ENCODE measurements at regions not wholly inside any gene's neighbourhood (a gene's known extent, or its start where the extent isn't known, plus 50 kb on each side); places are given as distances from the start of the nearest gene placed in this dataset.

- Mint-ChIP-seq H3K9me3 (peaks cover 0 to 8% (median 0%) of the 10 kb centered on the region in 8 donors), H3K4me3 (no peak overlapping the region), H3K36me3 (no peaks in the 10 kb centered on the region), H3K27ac (no peak overlapping the region), H3K4me1 (no peaks in the 10 kb centered on the region), H3K27me3 (peaks cover 7 to 16% of the 10 kb centered on the region in 2 donors)
- Histone ChIP-seq H3K36me3 (ENCODE audit: insufficient read depth, low read length) (no peaks in the 10 kb centered on the region), H3K9me3 (ENCODE audit: control insufficient read depth in 1 of 2, low read length in 2 of 2) (no peaks in the 10 kb centered on the region), H3K27ac (ENCODE audit: low read depth, low read length) (no peak overlapping the region), H3K27me3 (ENCODE audit: insufficient read depth, low read length) (no peaks in the 10 kb centered on the region), H3K4me1 (ENCODE audit: insufficient read depth, low read length) (no peaks in the 10 kb centered on the region), H3K4me3 (ENCODE audit: low read length in 2 of 2) (no peak overlapping the region)
- ChIA-PET POLR2A (ENCODE audit: partially characterized antibody) (no interaction called here), CTCF (ENCODE audit: partially characterized antibody) (interaction anchor here (1.2 kb wide), 1 partner anchor 19 kb away, joined by 3 read pairs; no protein-coding TSS in a partner anchor)
- intact Hi-C loops (cut with micrococcal nuclease), result no loop called here
- DNase-seq, result no peak
Measured at GRCh38 chr11:109034339-109034696, 369.4 kb downstream of the DDX10 start.

- H3K4me1 Mint-ChIP-seq, result no peaks in the 10 kb centered on the region
- H3K4me3 Mint-ChIP-seq, result no peak overlapping the region
- Histone ChIP-seq H3K4me3 (ENCODE audit: low read length in 2 of 2) (no peak overlapping the region), H3K4me1 (ENCODE audit: insufficient read depth, low read length) (no peaks in the 10 kb centered on the region), H3K27me3 (ENCODE audit: insufficient read depth, low read length) (no peaks in the 10 kb centered on the region), H3K27ac (ENCODE audit: low read depth, low read length) (no peak overlapping the region), H3K9me3 (ENCODE audit: control insufficient read depth in 1 of 2, low read length in 2 of 2) (no peaks in the 10 kb centered on the region), H3K36me3 (ENCODE audit: insufficient read depth, low read length) (no peaks in the 10 kb centered on the region)
- H3K9me3 Mint-ChIP-seq, result peaks cover 0 to 5% (median 0%) of the 10 kb centered on the region in 8 donors
- H3K27ac Mint-ChIP-seq, result no peak overlapping the region
- intact Hi-C loops (cut with micrococcal nuclease), result no loop called here
- DNase-seq, result no peak
- peaks cover 7 to 11% of the 10 kb centered on the region in 2 donors for H3K27me3 Mint-ChIP-seq
- H3K36me3 Mint-ChIP-seq, result no peaks in the 10 kb centered on the region
- ChIA-PET CTCF (ENCODE audit: partially characterized antibody) (interaction anchor here (1.2 kb wide), 1 partner anchor 20 kb away, joined by 3 read pairs; no protein-coding TSS in a partner anchor), POLR2A (ENCODE audit: partially characterized antibody) (no interaction called here)
Measured at GRCh38 chr11:109035284-109035683, 370.4 kb downstream of the DDX10 start.

DNA sequence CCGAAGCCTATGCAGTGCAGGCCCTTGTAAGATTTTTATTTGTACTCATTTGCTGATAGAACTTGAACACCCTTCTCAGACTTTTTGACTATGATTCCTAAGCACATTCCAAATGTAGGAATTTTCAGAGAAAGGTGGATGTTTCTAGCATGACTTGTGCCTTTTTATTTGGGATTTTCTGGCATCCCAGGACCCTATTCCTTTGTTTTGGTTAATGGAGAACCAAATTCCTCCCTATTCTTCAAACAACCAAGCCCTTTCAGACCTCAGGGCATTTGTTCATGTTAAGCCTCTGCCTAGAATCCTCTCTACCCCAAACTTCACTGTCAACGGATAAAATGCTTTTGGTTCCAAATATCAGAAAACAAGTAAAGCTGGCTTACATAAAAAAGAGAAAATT is 371.1 kb downstream of the DDX10 start:
- Histone ChIP-seq H3K9me3 (ENCODE audit: control insufficient read depth in 1 of 2, low read length in 2 of 2) (no peaks in the 10 kb centered on the region), H3K27me3 (ENCODE audit: insufficient read depth, low read length) (no peaks in the 10 kb centered on the region), H3K36me3 (ENCODE audit: insufficient read depth, low read length) (no peaks in the 10 kb centered on the region), H3K27ac (ENCODE audit: low read depth, low read length) (no peak overlapping the region), H3K4me1 (ENCODE audit: insufficient read depth, low read length) (no peaks in the 10 kb centered on the region), H3K4me3 (ENCODE audit: low read length in 2 of 2) (no peak overlapping the region)
- POLR2A ChIA-PET (ENCODE audit: partially characterized antibody), result no interaction called here
- Mint-ChIP-seq H3K4me3 (no peak overlapping the region), H3K9me3 (peaks cover 0 to 4% (median 0%) of the 10 kb centered on the region in 8 donors), H3K27ac (no peak overlapping the region), H3K4me1 (no peaks in the 10 kb centered on the region), H3K27me3 (peaks cover 7 to 11% of the 10 kb centered on the region in 2 donors), H3K36me3 (no peaks in the 10 kb centered on the region)
- DNase-seq, result no peak
- intact Hi-C loops (cut with micrococcal nuclease), result no loop called here
- CTCF ChIA-PET (ENCODE audit: partially characterized antibody), result no interaction called here

DNA sequence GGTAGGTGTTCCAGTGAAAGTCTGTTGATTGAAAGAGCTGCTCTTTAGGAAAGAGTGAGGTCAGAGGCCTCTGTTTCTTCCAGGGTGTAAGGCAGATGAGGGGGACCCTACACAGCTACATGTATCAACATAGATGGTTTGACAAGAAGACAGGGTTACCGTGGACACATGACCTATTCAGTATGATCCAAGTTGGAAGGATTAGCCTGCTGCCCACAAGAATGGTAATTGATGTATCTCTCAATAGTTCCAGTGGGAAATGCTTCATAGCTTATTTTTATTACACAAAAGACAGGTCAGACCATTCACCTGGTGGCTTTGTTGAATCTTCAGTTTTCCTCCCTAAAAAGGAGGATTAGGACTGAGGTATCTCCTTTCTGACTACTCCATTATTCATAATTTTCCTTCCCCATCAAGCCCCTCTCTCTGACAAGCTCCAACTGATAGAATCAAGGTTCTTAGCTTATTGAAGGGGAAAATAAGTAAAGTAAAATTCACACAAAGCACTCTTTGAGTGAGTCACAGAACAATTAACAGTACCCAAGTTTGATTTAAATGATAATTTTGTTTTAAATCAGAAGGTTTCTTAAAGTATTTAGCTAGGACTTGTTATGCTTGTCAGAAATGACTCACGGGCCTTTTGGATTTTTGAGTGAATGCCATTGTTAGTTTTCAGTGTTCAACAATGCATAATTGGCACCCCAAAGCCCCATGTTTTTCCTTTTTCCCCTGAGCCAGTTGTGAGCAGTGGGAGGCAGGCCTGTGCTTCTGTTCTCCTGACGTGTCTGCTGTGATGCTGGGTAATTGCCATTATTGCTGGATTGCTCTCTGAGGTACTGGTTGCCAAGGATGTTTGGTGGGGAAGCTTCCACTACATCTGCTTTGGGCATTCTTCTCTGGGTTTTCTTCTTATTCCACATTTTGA is 373.2 kb downstream of the DDX10 start:
- Mint-ChIP-seq H3K27ac (no peak overlapping the region), H3K27me3 (peaks cover 3 to 5% of the 10 kb centered on the region in 2 donors), H3K36me3 (no peaks in the 10 kb centered on the region), H3K4me1 (no peaks in the 10 kb centered on the region), H3K9me3 (peaks cover 0 to 2% (median 0%) of the 10 kb centered on the region in 8 donors), H3K4me3 (no peak overlapping the region)
- CTCF ChIA-PET (ENCODE audit: partially characterized antibody), result no interaction called here
- POLR2A ChIA-PET (ENCODE audit: partially characterized antibody), result no interaction called here
- no peaks in the 10 kb centered on the region for H3K36me3 ChIP-seq (ENCODE audit: insufficient read depth, low read length)
- H3K4me1 ChIP-seq (ENCODE audit: insufficient read depth, low read length), result no peaks in the 10 kb centered on the region
- intact Hi-C loops (cut with micrococcal nuclease), result no loop called here
- no peaks in the 10 kb centered on the region for H3K27me3 ChIP-seq (ENCODE audit: insufficient read depth, low read length)
- H3K27ac ChIP-seq (ENCODE audit: low read depth, low read length), result no peak overlapping the region
- DNase-seq, result no peak
- H3K9me3 ChIP-seq (ENCODE audit: control insufficient read depth in 1 of 2, low read length in 2 of 2), result no peaks in the 10 kb centered on the region
- no peak overlapping the region for H3K4me3 ChIP-seq (ENCODE audit: low read length in 2 of 2)

GRCh38 chr11:109039611-109040010 is 374.7 kb downstream of the DDX10 start:
- H3K27ac Mint-ChIP-seq, result no peak overlapping the region
- ChIA-PET CTCF (ENCODE audit: partially characterized antibody) (no interaction called here), POLR2A (ENCODE audit: partially characterized antibody) (no interaction called here)
- H3K4me1 Mint-ChIP-seq, result no peaks in the 10 kb centered on the region
- Histone ChIP-seq H3K36me3 (ENCODE audit: insufficient read depth, low read length) (no peaks in the 10 kb centered on the region), H3K9me3 (ENCODE audit: control insufficient read depth in 1 of 2, low read length in 2 of 2) (no peaks in the 10 kb centered on the region), H3K27ac (ENCODE audit: low read depth, low read length) (no peak overlapping the region), H3K4me3 (ENCODE audit: low read length in 2 of 2) (no peak overlapping the region), H3K27me3 (ENCODE audit: insufficient read depth, low read length) (no peaks in the 10 kb centered on the region), H3K4me1 (ENCODE audit: insufficient read depth, low read length) (no peaks in the 10 kb centered on the region)
- peaks cover 2 to 5% of the 10 kb centered on the region in 2 donors for H3K27me3 Mint-ChIP-seq
- peaks cover 0 to 3% (median 0%) of the 10 kb centered on the region in 8 donors for H3K9me3 Mint-ChIP-seq
- no peak for DNase-seq
- no peak overlapping the region for H3K4me3 Mint-ChIP-seq
- intact Hi-C loops (cut with micrococcal nuclease), result no loop called here
- no peaks in the 10 kb centered on the region for H3K36me3 Mint-ChIP-seq

GRCh38 chr11:109040303-109040702 is 375.4 kb downstream of the DDX10 start:
- Mint-ChIP-seq H3K4me1 (no peaks in the 10 kb centered on the region), H3K4me3 (no peak overlapping the region), H3K27me3 (peaks cover 2 to 5% of the 10 kb centered on the region in 2 donors), H3K27ac (no peak overlapping the region), H3K9me3 (peaks cover 0 to 3% (median 0%) of the 10 kb centered on the region in 8 donors), H3K36me3 (no peaks in the 10 kb centered on the region)
- ChIA-PET POLR2A (ENCODE audit: partially characterized antibody) (no interaction called here), CTCF (ENCODE audit: partially characterized antibody) (no interaction called here)
- Histone ChIP-seq H3K4me1 (ENCODE audit: insufficient read depth, low read length) (no peaks in the 10 kb centered on the region), H3K36me3 (ENCODE audit: insufficient read depth, low read length) (no peaks in the 10 kb centered on the region), H3K9me3 (ENCODE audit: control insufficient read depth in 1 of 2, low read length in 2 of 2) (no peaks in the 10 kb centered on the region), H3K27ac (ENCODE audit: low read depth, low read length) (no peak overlapping the region), H3K27me3 (ENCODE audit: insufficient read depth, low read length) (no peaks in the 10 kb centered on the region), H3K4me3 (ENCODE audit: low read length in 2 of 2) (no peak overlapping the region)
- no peak for DNase-seq
- intact Hi-C loops (cut with micrococcal nuclease), result no loop called here

DNA sequence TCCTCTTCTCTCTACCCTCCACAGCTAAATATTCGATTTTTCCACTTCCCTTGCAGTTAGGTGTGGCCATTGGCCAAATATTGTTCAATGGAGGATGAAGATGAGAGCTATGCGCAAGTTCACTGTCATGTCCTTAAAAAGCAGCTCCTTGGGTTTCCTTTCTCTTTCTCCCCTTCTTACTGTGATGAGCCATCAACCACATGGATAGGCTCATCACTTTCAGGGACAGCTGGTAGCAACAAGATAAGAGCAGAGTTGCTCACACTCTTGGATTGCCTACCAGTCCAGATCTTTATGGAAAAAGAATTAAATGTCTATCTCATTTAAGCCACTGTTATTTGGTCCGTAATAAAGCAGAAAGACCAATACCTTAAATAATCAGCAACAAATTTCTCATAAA is 377.0 kb downstream of the DDX10 start:
- no peak for DNase-seq
- Mint-ChIP-seq H3K4me3 (no peak overlapping the region), H3K4me1 (no peaks in the 10 kb centered on the region), H3K36me3 (no peaks in the 10 kb centered on the region), H3K27me3 (no peaks in the 10 kb centered on the region), H3K9me3 (peaks cover 0 to 4% (median 1%) of the 10 kb centered on the region in 8 donors), H3K27ac (no peak overlapping the region)
- intact Hi-C loops (cut with micrococcal nuclease), result no loop called here
- no peaks in the 10 kb centered on the region for H3K36me3 ChIP-seq (ENCODE audit: insufficient read depth, low read length)
- no peaks in the 10 kb centered on the region for H3K9me3 ChIP-seq (ENCODE audit: control insufficient read depth in 1 of 2, low read length in 2 of 2)
- CTCF ChIA-PET (ENCODE audit: partially characterized antibody), result no interaction called here
- H3K27ac ChIP-seq (ENCODE audit: low read depth, low read length), result no peak overlapping the region
- H3K27me3 ChIP-seq (ENCODE audit: insufficient read depth, low read length), result no peaks in the 10 kb centered on the region
- H3K4me1 ChIP-seq (ENCODE audit: insufficient read depth, low read length), result no peaks in the 10 kb centered on the region
- POLR2A ChIA-PET (ENCODE audit: partially characterized antibody), result no interaction called here
- no peak overlapping the region for H3K4me3 ChIP-seq (ENCODE audit: low read length in 2 of 2)
